Activated CD4-positive, alpha-beta memory T cell treated with anti-CD3 and anti-CD28 coated beads for 36 hours (primary cell): ENCODE measurements at regions not wholly inside any gene's neighbourhood (a gene's known extent, or its start where the extent isn't known, plus 50 kb on each side); places are given as distances from the start of the nearest gene placed in this dataset.
"Not testable (repeated sequence)": the region's sequence is repeated elsewhere in the genome, so short reads cannot be mapped to it uniquely, and the experiment has no call there.

Experiments used
- CTCF ChIA-PET: fragments of 350-600 bp; sonication (Branson Sonifier 250); formaldehyde crosslinking; loops from one replicate; lab custom pipeline; 2021; ENCODE audit warnings: antibody characterized with exemption, inconsistent platforms; lab: Charles Lee
- POLR2A ChIA-PET: fragments of 350-600 bp; sonication (Branson Sonifier 250); formaldehyde crosslinking; loops from one replicate; lab custom pipeline; 2021; ENCODE audit warnings: antibody characterized with exemption; lab: Charles Lee
- DNase-seq: peaks from one replicate; pipeline ENCODE4 v3.0.0-alpha.2; 2020
- H3K27ac Mint-ChIP-seq: one replicate; pipeline ENCODE4 v1.8.0; 2021; ENCODE audit warnings: mixed read lengths
- H3K27me3 Mint-ChIP-seq: one replicate; pipeline ENCODE4 v1.8.0; 2021; ENCODE audit warnings: mixed read lengths
- H3K36me3 Mint-ChIP-seq: one replicate; pipeline ENCODE4 v1.8.0; 2021; ENCODE audit warnings: mixed read lengths
- H3K4me1 Mint-ChIP-seq: one replicate; pipeline ENCODE4 v1.8.0; 2021; ENCODE audit warnings: low read depth, mixed read lengths
- H3K4me3 Mint-ChIP-seq: one replicate; pipeline ENCODE4 v1.8.0; 2021; ENCODE audit warnings: mild to moderate bottlenecking, mixed read lengths
- H3K9me3 Mint-ChIP-seq: one replicate; pipeline ENCODE4 v1.8.0; 2021; ENCODE audit warnings: mixed read lengths
- intact Hi-C: fragments of 100-400 bp; cut with micrococcal nuclease; formaldehyde crosslinking; loops from one replicate; pipeline ENCODE4 v1.15.1; 2023

- no peaks in the 10 kb centered on the region for H3K27me3 Mint-ChIP-seq
- H3K9me3 Mint-ChIP-seq: no peaks in the 10 kb centered on the region
- ChIA-PET POLR2A (interaction anchor here (0.8 kb wide), 1 partner anchor 276 kb away, joined by 3 read pairs; no protein-coding TSS in a partner anchor), CTCF (interaction anchor here (0.7 to 2.5 kb wide), 5 partner anchors 12 to 331 kb away, joined by 3 to 23 read pairs (median 4); no protein-coding TSS in a partner anchor)
- peak; percentile 59 for DNase-seq
- intact Hi-C loops: loop anchor here (1.0 to 5.0 kb wide), 2 partner anchors 122 to 276 kb away; no protein-coding TSS in a partner anchor
- no peak overlapping the region for H3K27ac Mint-ChIP-seq
- H3K4me1 Mint-ChIP-seq: peaks cover 2% of the 10 kb centered on the region
- no peak overlapping the region for H3K4me3 Mint-ChIP-seq
- H3K36me3 Mint-ChIP-seq: no peaks in the 10 kb centered on the region
Observed at GRCh38 chr3:170689893-170690660, 104.2 kb upstream of the SLC7A14 start.

- POLR2A ChIA-PET: no interaction called here
- Mint-ChIP-seq H3K36me3 (no peaks in the 10 kb centered on the region), H3K4me3 (no peak overlapping the region), H3K27ac (no peak overlapping the region), H3K27me3 (no peaks in the 10 kb centered on the region), H3K4me1 (peaks cover 2% of the 10 kb centered on the region), H3K9me3 (no peaks in the 10 kb centered on the region)
- CTCF ChIA-PET: interaction anchor here (1.0 to 2.5 kb wide), 2 partner anchors 122 to 276 kb away, joined by 4 to 23 read pairs; no protein-coding TSS in a partner anchor
- no peak for DNase-seq
- intact Hi-C loops: no loop called here
Observed at GRCh38 chr3:170689296-170689829, 103.5 kb upstream of the SLC7A14 start.

- H3K9me3 Mint-ChIP-seq, H3K27ac Mint-ChIP-seq, H3K4me3 Mint-ChIP-seq, H3K27me3 Mint-ChIP-seq, CTCF ChIA-PET, intact Hi-C loops, H3K4me1 Mint-ChIP-seq, POLR2A ChIA-PET, DNase-seq, H3K36me3 Mint-ChIP-seq: not testable (repeated sequence)
Observed at GRCh38 chr3:170688222-170688621, 102.3 kb upstream of the SLC7A14 start.

GRCh38 chr3:170680593-170680992, 94.7 kb upstream of the SLC7A14 start:
- H3K9me3 Mint-ChIP-seq: no peaks in the 10 kb centered on the region
- H3K4me1 Mint-ChIP-seq: no peaks in the 10 kb centered on the region
- no peak overlapping the region for H3K4me3 Mint-ChIP-seq
- DNase-seq: no peak
- H3K36me3 Mint-ChIP-seq: no peaks in the 10 kb centered on the region
- ChIA-PET CTCF (no interaction called here), POLR2A (no interaction called here)
- intact Hi-C loops: no loop called here
- no peak overlapping the region for H3K27ac Mint-ChIP-seq
- no peaks in the 10 kb centered on the region for H3K27me3 Mint-ChIP-seq

- no peak for DNase-seq
- ChIA-PET POLR2A (no interaction called here), CTCF (no interaction called here)
- H3K9me3 Mint-ChIP-seq: no peaks in the 10 kb centered on the region
- H3K27me3 Mint-ChIP-seq: no peaks in the 10 kb centered on the region
- intact Hi-C loops: no loop called here
- no peaks in the 10 kb centered on the region for H3K4me1 Mint-ChIP-seq
- H3K36me3 Mint-ChIP-seq: no peaks in the 10 kb centered on the region
- H3K27ac Mint-ChIP-seq: no peak overlapping the region
- H3K4me3 Mint-ChIP-seq: no peak overlapping the region
Observed at GRCh38 chr3:170679190-170679589, 93.3 kb upstream of the SLC7A14 start.

GRCh38 chr3:170670504-170670903, 84.6 kb upstream of the SLC7A14 start:
- Mint-ChIP-seq H3K27ac (no peak overlapping the region), H3K4me3 (no peak overlapping the region), H3K9me3 (no peaks in the 10 kb centered on the region), H3K4me1 (no peaks in the 10 kb centered on the region), H3K27me3 (peaks cover 10% of the 10 kb centered on the region), H3K36me3 (no peaks in the 10 kb centered on the region)
- DNase-seq: no peak
- intact Hi-C loops: no loop called here
- CTCF ChIA-PET: no interaction called here
- POLR2A ChIA-PET: no interaction called here

- H3K27ac Mint-ChIP-seq, H3K9me3 Mint-ChIP-seq, intact Hi-C loops, CTCF ChIA-PET, H3K36me3 Mint-ChIP-seq, H3K4me1 Mint-ChIP-seq, POLR2A ChIA-PET, H3K4me3 Mint-ChIP-seq, DNase-seq, H3K27me3 Mint-ChIP-seq: not testable (repeated sequence)
Observed at GRCh38 chr3:170662986-170663385, 77.1 kb upstream of the SLC7A14 start.

- POLR2A ChIA-PET: no interaction called here
- intact Hi-C loops: no loop called here
- H3K9me3 Mint-ChIP-seq: no peaks in the 10 kb centered on the region
Observed at GRCh38 chr3:170660139-170660538, 74.3 kb upstream of the SLC7A14 start.

GRCh38 chr3:170657312-170657711, 71.4 kb upstream of the SLC7A14 start:
- Mint-ChIP-seq H3K4me1 (no peaks in the 10 kb centered on the region), H3K27me3 (peaks cover 11% of the 10 kb centered on the region), H3K4me3 (no peak overlapping the region), H3K27ac (no peak overlapping the region), H3K36me3 (no peaks in the 10 kb centered on the region), H3K9me3 (no peaks in the 10 kb centered on the region)
- intact Hi-C loops: no loop called here
- CTCF ChIA-PET: no interaction called here
- no peak for DNase-seq
- POLR2A ChIA-PET: no interaction called here

More at GRCh38 chr3:170660139-170660538, 74.3 kb upstream of the SLC7A14 start:
- Mint-ChIP-seq H3K27me3 (peaks cover 6% of the 10 kb centered on the region), H3K4me1 (no peaks in the 10 kb centered on the region), H3K36me3 (no peaks in the 10 kb centered on the region), H3K4me3 (no peak overlapping the region), H3K27ac (no peak overlapping the region)
- no peak for DNase-seq
- CTCF ChIA-PET: no interaction called here

- POLR2A ChIA-PET: no interaction called here
- CTCF ChIA-PET: no interaction called here
- H3K4me3 Mint-ChIP-seq: no peak overlapping the region
- intact Hi-C loops: no loop called here
- H3K9me3 Mint-ChIP-seq: no peaks in the 10 kb centered on the region
- H3K27ac Mint-ChIP-seq: no peak overlapping the region
- no peaks in the 10 kb centered on the region for H3K4me1 Mint-ChIP-seq
- peaks cover 14% of the 10 kb centered on the region for H3K27me3 Mint-ChIP-seq
- no peak for DNase-seq
- no peaks in the 10 kb centered on the region for H3K36me3 Mint-ChIP-seq
Observed at GRCh38 chr3:170656284-170656683, 70.4 kb upstream of the SLC7A14 start.

GRCh38 chr3:170653801-170654200, 67.9 kb upstream of the SLC7A14 start:
- Mint-ChIP-seq H3K27me3 (peaks cover 20% of the 10 kb centered on the region), H3K4me3 (no peak overlapping the region), H3K4me1 (no peaks in the 10 kb centered on the region), H3K9me3 (no peaks in the 10 kb centered on the region), H3K27ac (no peak overlapping the region), H3K36me3 (no peaks in the 10 kb centered on the region)
- ChIA-PET CTCF (no interaction called here), POLR2A (no interaction called here)
- intact Hi-C loops: no loop called here
- DNase-seq: no peak

GRCh38 chr3:170651260-170651845, 65.5 kb upstream of the SLC7A14 start:
- no peak for DNase-seq
- Mint-ChIP-seq H3K9me3 (no peaks in the 10 kb centered on the region), H3K36me3 (no peaks in the 10 kb centered on the region), H3K4me1 (no peaks in the 10 kb centered on the region), H3K27me3 (peaks cover 16% of the 10 kb centered on the region), H3K4me3 (no peak overlapping the region), H3K27ac (no peak overlapping the region)
- ChIA-PET CTCF (no interaction called here), POLR2A (no interaction called here)
- intact Hi-C loops: no loop called here
